ENCODE measurements at regions not wholly inside any gene's neighbourhood (a gene's known extent, or its start where the extent isn't known, plus 50 kb on each side); places are given as distances from the start of the nearest gene placed in this dataset.

- no peak for DNase-seq
- H3K27me3 ChIP-seq, result no peaks in the 10 kb centered on the region; the same call in 1 of the 2 replicates
- H3K4me1 ChIP-seq, result no peaks in the 10 kb centered on the region
- no peak overlapping the region for H3K4me3 ChIP-seq (ENCODE audit: low read depth, low read length)
- H3K9me3 ChIP-seq, result no peaks in the 10 kb centered on the region
- no peaks in the 10 kb centered on the region for H3K36me3 ChIP-seq
- no peak for TF ChIP-seq CTCF (IDR thresholded peaks at IDR 0.05; ENCODE audit: low read depth, low read length)
Measured at GRCh38 chr20:60993433-60994044, 258.5 kb upstream of the CDH4 start.

GRCh38 chr20:60999250-60999649 lies 252.8 kb upstream of the CDH4 start:
- no peaks in the 10 kb centered on the region for H3K4me1 ChIP-seq
- no peaks in the 10 kb centered on the region for H3K9me3 ChIP-seq
- no peak for DNase-seq
- no peak overlapping the region for H3K4me3 ChIP-seq (ENCODE audit: low read depth, low read length)
- H3K27me3 ChIP-seq, result no peaks in the 10 kb centered on the region
- H3K36me3 ChIP-seq, result no peaks in the 10 kb centered on the region
- TF ChIP-seq CTCF (IDR thresholded peaks at IDR 0.05; ENCODE audit: low read depth, low read length), result no peak

GRCh38 chr20:61002090-61002489 lies 250.0 kb upstream of the CDH4 start:
- Histone ChIP-seq H3K4me1 (no peaks in the 10 kb centered on the region), H3K4me3 (ENCODE audit: low read depth, low read length) (no peak overlapping the region), H3K27me3 (no peaks in the 10 kb centered on the region), H3K9me3 (no peaks in the 10 kb centered on the region), H3K36me3 (no peaks in the 10 kb centered on the region)
- no peak for TF ChIP-seq CTCF (IDR thresholded peaks at IDR 0.05; ENCODE audit: low read depth, low read length)
- no peak for DNase-seq

- Histone ChIP-seq H3K36me3 (no peaks in the 10 kb centered on the region), H3K4me1 (no peaks in the 10 kb centered on the region), H3K27me3 (no peaks in the 10 kb centered on the region), H3K4me3 (ENCODE audit: low read depth, low read length) (no peak overlapping the region), H3K9me3 (no peaks in the 10 kb centered on the region)
- TF ChIP-seq CTCF (IDR thresholded peaks at IDR 0.05; ENCODE audit: low read depth, low read length), result no peak
- no peak for DNase-seq
Measured at GRCh38 chr20:61014491-61014890, 237.6 kb upstream of the CDH4 start.

- Histone ChIP-seq H3K9me3 (no peaks in the 10 kb centered on the region), H3K4me3 (ENCODE audit: low read depth, low read length) (no peak overlapping the region), H3K4me1 (no peaks in the 10 kb centered on the region), H3K36me3 (no peaks in the 10 kb centered on the region), H3K27me3 (no peaks in the 10 kb centered on the region)
- DNase-seq, result no peak
- no peak for TF ChIP-seq CTCF (IDR thresholded peaks at IDR 0.05; ENCODE audit: low read depth, low read length)
Measured at GRCh38 chr20:61015602-61016001, 236.5 kb upstream of the CDH4 start.

GRCh38 chr20:61019322-61019721 lies 232.7 kb upstream of the CDH4 start:
- H3K36me3 ChIP-seq, result no peaks in the 10 kb centered on the region
- TF ChIP-seq CTCF (IDR thresholded peaks at IDR 0.05; ENCODE audit: low read depth, low read length), result no peak
- no peak for DNase-seq
- H3K9me3 ChIP-seq, result no peaks in the 10 kb centered on the region
- no peaks in the 10 kb centered on the region for H3K4me1 ChIP-seq
- no peak overlapping the region for H3K4me3 ChIP-seq (ENCODE audit: low read depth, low read length)
- H3K27me3 ChIP-seq, result no peaks in the 10 kb centered on the region
